ENCODE measurements at regions not wholly inside any gene's neighbourhood (a gene's known extent, or its start where the extent isn't known, plus 50 kb on each side); places are given as distances from the start of the nearest gene placed in this dataset.

- peak; percentile 8 to 38 (median 19) for DNase-seq (ENCODE audit: low read depth in 3 of 3)
These were observed 84.8 kb upstream of the COL13A1 start for GRCh38 chr10:69716711-69717560.

GRCh38 chr10:69718951-69719350 is 82.8 kb upstream of the COL13A1 start:
- DNase-seq (ENCODE audit: low read depth in 3 of 3), result no peak

GRCh38 chr10:69721690-69722310 is 79.9 kb upstream of the COL13A1 start:
- no peak for DNase-seq (ENCODE audit: low read depth in 3 of 3)

- no peak for DNase-seq (ENCODE audit: low read depth in 3 of 3)
These were observed 78.1 kb upstream of the COL13A1 start for GRCh38 chr10:69723653-69724052.

- DNase-seq (ENCODE audit: low read depth in 3 of 3), result no peak
These were observed 74.9 kb upstream of the COL13A1 start for GRCh38 chr10:69726850-69727249.

GRCh38 chr10:69728335-69728870 is 73.3 kb upstream of the COL13A1 start:
- DNase-seq (ENCODE audit: low read depth in 3 of 3), result no peak

GRCh38 chr10:69729326-69730048 is 72.2 kb upstream of the COL13A1 start:
- DNase-seq (ENCODE audit: low read depth in 3 of 3), result no peak

GRCh38 chr10:69730251-69731156 is 71.2 kb upstream of the COL13A1 start:
- no peak for DNase-seq (ENCODE audit: low read depth in 3 of 3)

GRCh38 chr10:69731184-69731583 is 70.5 kb upstream of the COL13A1 start:
- DNase-seq (ENCODE audit: low read depth in 3 of 3), result no peak

GRCh38 chr10:69731698-69732097 is 70.0 kb upstream of the COL13A1 start:
- no peak for DNase-seq (ENCODE audit: low read depth in 3 of 3)

GRCh38 chr10:69732147-69732825 is 69.4 kb upstream of the COL13A1 start:
- DNase-seq (ENCODE audit: low read depth in 3 of 3), result no peak

- DNase-seq (ENCODE audit: low read depth in 3 of 3), result no peak
These were observed 68.9 kb upstream of the COL13A1 start for GRCh38 chr10:69732826-69733150.

- no peak for DNase-seq (ENCODE audit: low read depth in 3 of 3)
These were observed 67.9 kb upstream of the COL13A1 start for GRCh38 chr10:69733791-69734261.

GRCh38 chr10:69734416-69734796 is 67.3 kb upstream of the COL13A1 start:
- no peak for DNase-seq (ENCODE audit: low read depth in 3 of 3)

- no peak for DNase-seq (ENCODE audit: low read depth in 3 of 3)
These were observed 66.8 kb upstream of the COL13A1 start for GRCh38 chr10:69734797-69735468.

- DNase-seq (ENCODE audit: low read depth in 3 of 3), result no peak
These were observed 64.6 kb upstream of the COL13A1 start for GRCh38 chr10:69736886-69737641.

- no peak for DNase-seq (ENCODE audit: low read depth in 3 of 3)
These were observed 63.6 kb upstream of the COL13A1 start for GRCh38 chr10:69738071-69738470.

- DNase-seq (ENCODE audit: low read depth in 3 of 3), result no peak
These were observed 62.8 kb upstream of the COL13A1 start for GRCh38 chr10:69738858-69739435.

- no peak for DNase-seq (ENCODE audit: low read depth in 3 of 3)
These were observed 62.1 kb upstream of the COL13A1 start for GRCh38 chr10:69739634-69740033.

All from stimulated activated CD4-positive, alpha-beta T cell treated with anti-CD3 and anti-CD28 coated beads, TNF-alpha, amount 100 ng/mL, for 4 hours (primary cell).